H1 (cell line): ENCODE measurements at regions not wholly inside any gene's neighbourhood (a gene's known extent, or its start where the extent isn't known, plus 50 kb on each side); places are given as distances from the start of the nearest gene placed in this dataset.

Source experiments
- CTCF ChIA-PET: fragments of 300-600 bp; sonication (Branson Sonifier 250); formaldehyde crosslinking; loops from one replicate; lab custom pipeline; 2021; ENCODE audit not compliant: partially characterized antibody; lab: Charles Lee
- POLR2A ChIA-PET: fragments of 300-600 bp; sonication (Branson Sonifier 250); formaldehyde crosslinking; loops from one replicate; lab custom pipeline; 2021; ENCODE audit warnings: inconsistent platforms; ENCODE audit not compliant: partially characterized antibody; lab: Charles Lee
- DNase-seq, 2 experiments: peaks; one replicate each; pipeline versions ENCODE4 v3.0.0 to v3.0.0-alpha.2; 2010 to 2022; ENCODE audit warnings: low spot score in 2 of 2, low read depth in 1 of 2, mixed read lengths in 1 of 2
- FAIRE-seq: peaks from 2 replicates; lab custom pipeline; 2011; peaks lifted over from hg19 to GRCh38; lab: Jason Lieb, UNC
- H2AFZ ChIP-seq: 2 replicates; pipeline ENCODE4 v1.8.1; 2012; ENCODE audit warnings: low read length, inconsistent platforms
- H2AK5ac ChIP-seq: 2 replicates; pipeline ENCODE4 v1.6.1; 2013; ENCODE audit warnings: low read depth, low read length
- H2BK120ac ChIP-seq: replicated peaks from 2 replicates; pipeline ENCODE3; 2013; ENCODE audit warnings: low read depth, low read length, inconsistent platforms
- H2BK12ac ChIP-seq: 2 replicates; pipeline ENCODE4 v1.6.1; 2013; ENCODE audit warnings: low read depth, low read length
- H2BK15ac ChIP-seq: 2 replicates; pipeline ENCODE4 v1.6.1; 2013; ENCODE audit warnings: low read length
- H2BK20ac ChIP-seq: 2 replicates; pipeline ENCODE4 v1.6.1; 2013; ENCODE audit warnings: low read length
- H2BK5ac ChIP-seq: 2 replicates; pipeline ENCODE4 v1.6.1; 2013; ENCODE audit warnings: low read depth, low read length
- H3K14ac ChIP-seq: 2 replicates; pipeline ENCODE4 v1.6.1; 2013; ENCODE audit warnings: inconsistent platforms; ENCODE audit not compliant: insufficient read length
- H3K18ac ChIP-seq: 2 replicates; pipeline ENCODE4 v1.6.1; 2013; ENCODE audit warnings: low read length; ENCODE audit errors: extremely low read depth
- H3K23ac ChIP-seq: 2 replicates; pipeline ENCODE4 v1.6.1; 2013; ENCODE audit warnings: inconsistent platforms; ENCODE audit not compliant: insufficient read length
- H3K23me2 ChIP-seq: 2 replicates; pipeline ENCODE4 v1.6.1; 2013; ENCODE audit warnings: low read depth, low read length
- H3K27ac ChIP-seq: 2 replicates; pipeline ENCODE4 v1.6.1; 2011; ENCODE audit warnings: low read depth, low read length, inconsistent platforms
- H3K27me3 ChIP-seq, 4 experiments: replicated peaks in 1 of 4; 1 replicate in 1 of 4; 2 replicates in 3 of 4; pipeline versions ENCODE4 v1.6.1 to v1.8.1; 2011 to 2013; ENCODE audit warnings: low read length in 3 of 4, mild to moderate bottlenecking in 3 of 4, inconsistent platforms in 2 of 4, mixed read lengths in 2 of 4, moderate library complexity in 1 of 4; ENCODE audit not compliant: control insufficient read depth in 3 of 4, insufficient read depth in 3 of 4; ENCODE audit errors: extremely low read depth in 1 of 4
- H3K36me3 ChIP-seq, 4 experiments: 2 replicates each; pipeline versions ENCODE4 v1.6.1 to v1.8.1; 2011 to 2013; ENCODE audit warnings: mild to moderate bottlenecking in 4 of 4, low read length in 3 of 4, moderate library complexity in 2 of 4, control low read depth in 1 of 4, inconsistent platforms in 1 of 4; ENCODE audit not compliant: insufficient read depth in 4 of 4, control insufficient read depth in 2 of 4
- H3K4ac ChIP-seq: replicated peaks from 2 replicates; pipeline ENCODE3; 2013; ENCODE audit warnings: low read length, low read depth, mixed read lengths, inconsistent platforms; ENCODE audit not compliant: insufficient read length
- H3K4me1 ChIP-seq, 4 experiments: replicated peaks in 1 of 4; 1 replicate in 1 of 4; 2 replicates in 3 of 4; pipeline versions ENCODE4 v1.6.1 to v1.8.1; 2011 to 2013; ENCODE audit warnings: low read length in 3 of 4, inconsistent platforms in 2 of 4, mixed read lengths in 1 of 4; ENCODE audit not compliant: insufficient read depth in 4 of 4, control insufficient read depth in 3 of 4
- H3K4me2 ChIP-seq, 2 experiments: 2 replicates each; pipeline versions ENCODE4 v1.6.1 to v1.8.1; 2011 to 2013; ENCODE audit warnings: low read depth in 2 of 2, low read length in 2 of 2, control low read depth in 1 of 2, inconsistent platforms in 1 of 2, mild to moderate bottlenecking in 1 of 2; ENCODE audit not compliant: insufficient read depth in 1 of 2
- H3K4me3 ChIP-seq, 4 experiments: fragments of 200-600, 300-600 bp in 1 of 4; sonication (generic), shearing (Covaris generic), sonication (Bioruptor Twin) in 1 of 4; 2 replicates each; pipeline versions ENCODE4 v1.5.1 to v1.8.1; 2011 to 2016; ENCODE audit warnings: low read length in 4 of 4, low read depth in 3 of 4, control low read depth in 2 of 4, inconsistent platforms in 2 of 4, mild to moderate bottlenecking in 2 of 4, mixed read lengths in 1 of 4, moderate library complexity in 1 of 4; ENCODE audit not compliant: insufficient read depth in 2 of 4; ENCODE audit errors: extremely low read depth in 1 of 4
- H3K56ac ChIP-seq: replicated peaks from 2 replicates; pipeline ENCODE3; 2013; ENCODE audit warnings: low read depth, mild to moderate bottlenecking, mixed read lengths, low read length, inconsistent platforms; ENCODE audit not compliant: insufficient read length
- H3K79me1 ChIP-seq: 2 replicates; pipeline ENCODE4 v1.6.1; 2013; ENCODE audit warnings: low read depth, low read length, control low read depth
- H3K79me2 ChIP-seq, 2 experiments: 2 replicates each; pipeline versions ENCODE4 v1.6.1 to v1.8.1; 2012 to 2013; ENCODE audit warnings: low read length in 2 of 2, mild to moderate bottlenecking in 2 of 2, inconsistent platforms in 1 of 2; ENCODE audit not compliant: insufficient read depth in 2 of 2, control insufficient read depth in 1 of 2
- H3K9ac ChIP-seq, 4 experiments: replicated peaks in 1 of 4; 1 replicate in 1 of 4; 2 replicates in 3 of 4; pipeline versions ENCODE4 v1.6.1 to v1.8.1; 2011 to 2013; ENCODE audit warnings: low read depth in 3 of 4, low read length in 3 of 4, control low read depth in 2 of 4, mild to moderate bottlenecking in 2 of 4, moderate library complexity in 2 of 4, inconsistent platforms in 1 of 4; ENCODE audit errors: extremely low read depth in 1 of 4
- H3K9me3 ChIP-seq, 2 experiments: 2 replicates each; pipeline versions ENCODE4 v1.6.1 to v1.8.1; 2012 to 2013; ENCODE audit warnings: mild to moderate bottlenecking in 2 of 2, moderate library complexity in 2 of 2, control low read depth in 1 of 2, inconsistent platforms in 1 of 2, low read depth in 1 of 2, low read length in 1 of 2, mixed read lengths in 1 of 2; ENCODE audit not compliant: insufficient read depth in 2 of 2
- H4K20me1 ChIP-seq, 2 experiments: replicated peaks in 1 of 2; 2 replicates each; pipeline versions ENCODE3 to v1.8.1; 2011 to 2013; ENCODE audit warnings: inconsistent platforms in 2 of 2, low read length in 2 of 2, mild to moderate bottlenecking in 1 of 2; ENCODE audit not compliant: insufficient read depth in 2 of 2, control insufficient read depth in 1 of 2
- H4K5ac ChIP-seq: 2 replicates; pipeline ENCODE4 v1.6.1; 2013; ENCODE audit warnings: low read length, low read depth, mixed read lengths, inconsistent platforms; ENCODE audit not compliant: insufficient read length
- H4K8ac ChIP-seq: 2 replicates; pipeline ENCODE4 v1.8.0; 2013; ENCODE audit warnings: mild to moderate bottlenecking, moderate library complexity, low read length, inconsistent platforms; ENCODE audit not compliant: insufficient read depth; ENCODE audit errors: extremely low read depth
- H4K91ac ChIP-seq: replicated peaks from 2 replicates; pipeline ENCODE3; 2013; ENCODE audit warnings: low read length, mixed read lengths, inconsistent platforms; ENCODE audit not compliant: insufficient read length
- CREB1 ChIP-seq: IDR thresholded peaks from 2 replicates; pipeline ENCODE4 v1.6.1; 2012; ENCODE audit warnings: inconsistent platforms
- CTBP2 ChIP-seq: IDR thresholded peaks from 2 replicates; pipeline ENCODE4 v1.7.0; 2011; ENCODE audit warnings: borderline replicate concordance, mild to moderate bottlenecking, moderate library complexity, mixed read lengths, low read length; ENCODE audit not compliant: insufficient read depth, insufficient read length
- CTCF ChIP-seq, 3 experiments: IDR thresholded peaks; 1 replicate in 2 of 3; 2 replicates in 1 of 3; pipeline versions ENCODE4 v1.5.1 to v1.6.1; 2011; ENCODE audit warnings: low read length in 3 of 3, mild to moderate bottlenecking in 3 of 3, inconsistent platforms in 2 of 3, low read depth in 1 of 3, moderate library complexity in 1 of 3; ENCODE audit not compliant: insufficient read depth in 1 of 3; ENCODE audit errors: control extremely low read depth in 1 of 3
- JUND ChIP-seq: IDR thresholded peaks from 2 replicates; pipeline ENCODE4 v1.6.1; 2011; ENCODE audit warnings: mild to moderate bottlenecking, improper control_type of control experiment, low read length
- NANOG ChIP-seq: IDR thresholded peaks from 2 replicates; pipeline ENCODE4 v1.6.1; 2011; ENCODE audit warnings: low read length, low read depth, mild to moderate bottlenecking, inconsistent platforms; ENCODE audit not compliant: insufficient read depth, poor library complexity, severe bottlenecking
- RXRA ChIP-seq: IDR thresholded peaks from 2 replicates; pipeline ENCODE4 v1.6.1; 2011; ENCODE audit warnings: low read depth, mild to moderate bottlenecking, low read length, moderate library complexity; ENCODE audit not compliant: insufficient read depth
- SP4 ChIP-seq: IDR thresholded peaks from 2 replicates; pipeline ENCODE4 v1.6.1; 2012; ENCODE audit warnings: low read length, inconsistent platforms
- TEAD4 ChIP-seq: IDR thresholded peaks from 2 replicates; pipeline ENCODE4 v1.6.1; 2012; ENCODE audit warnings: low read depth, low read length, inconsistent platforms, mixed read lengths
- WGBS, 2 experiments: shearing (Covaris generic) in 1 of 2; methylation state at CpG; one replicate each; pipeline versions ENCODE4 v1.1.6 to v1.1.7; 2013 to 2015; ENCODE audit warnings: low lambda C conversion rate in 2 of 2, mixed read lengths in 2 of 2, inconsistent platforms in 1 of 2, low coverage in 1 of 2, missing lambda C conversion rate in 1 of 2; ENCODE audit not compliant: insufficient replicate concordance in 2 of 2, insufficient coverage in 1 of 2, insufficient read length in 1 of 2; ENCODE audit errors: extremely low coverage in 1 of 2, missing lambda C conversion rate in 1 of 2; 5-methylcytosine and 5-hydroxymethylcytosine counted together
- TF ChIP-seq, protein P1 (sequence below): IDR thresholded peaks from 2 replicates; pipeline ENCODE4 v1.6.1; 2012; ENCODE audit warnings: inconsistent platforms

DNA sequence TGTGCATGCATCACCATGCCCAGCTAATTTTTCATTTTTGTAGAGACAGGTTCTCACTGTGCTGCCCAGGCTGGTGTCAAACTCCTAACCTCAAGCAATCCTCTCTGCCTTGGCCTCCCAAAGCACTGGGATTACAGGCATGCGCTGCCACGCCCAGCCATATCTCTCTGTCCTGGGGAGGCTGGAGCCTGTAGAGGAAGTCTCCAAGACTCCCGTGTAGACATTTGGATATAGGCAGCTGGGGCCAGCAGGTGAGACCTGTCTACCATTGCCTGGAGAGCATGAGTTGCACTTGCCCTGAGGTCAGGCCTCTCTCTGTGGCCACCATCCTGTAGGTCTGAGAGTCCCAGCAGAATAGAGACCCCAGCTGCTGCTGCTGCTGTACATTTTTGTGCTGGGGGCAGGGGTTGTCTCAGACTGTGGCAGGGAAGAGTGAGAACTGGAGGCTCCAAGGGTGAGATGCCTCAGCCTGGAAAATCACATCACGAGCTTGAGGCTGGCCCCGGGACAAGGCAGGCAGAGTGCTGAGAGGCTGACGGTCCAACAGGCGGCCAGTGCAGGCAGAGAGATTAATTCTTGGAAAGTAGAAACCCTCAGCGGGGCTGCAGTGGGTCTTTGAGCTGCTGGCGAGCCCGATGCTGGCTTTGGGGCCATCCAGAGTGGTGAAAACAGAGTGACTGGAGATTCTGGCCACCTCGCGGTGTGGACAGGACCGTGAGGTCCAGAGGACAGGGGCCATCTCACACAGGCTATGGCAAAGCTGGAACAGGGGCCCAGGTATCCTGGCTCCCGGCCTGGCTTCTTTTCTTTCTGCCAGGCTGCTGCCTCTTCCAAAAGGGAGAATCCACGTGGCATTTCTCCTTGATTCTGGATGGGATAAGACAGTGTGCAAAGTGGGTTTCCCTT lies 60.9 kb downstream of the TMEM270 start:
- no peak overlapping the region for H3K56ac ChIP-seq
- DNase-seq (peak in 1 of 2 experiments; percentile 44), FAIRE-seq (no peak)
- CTCF ChIA-PET, result interaction anchor here (1.0 to 1.8 kb wide), 5 partner anchors 21 to 82 kb away, joined by 3 to 7 read pairs (median 5); no protein-coding TSS in a partner anchor
- no peak overlapping the region for H3K9ac ChIP-seq
- H2BK5ac ChIP-seq, result no peak overlapping the region
- no peaks in the 10 kb centered on the region for H4K20me1 ChIP-seq
- H3K14ac ChIP-seq, result no peak overlapping the region
- peak overlapping the region; percentile 19; the same call in 1 of the 2 replicates for H3K18ac ChIP-seq
- no peak overlapping the region for H2BK15ac ChIP-seq
- no peak overlapping the region for H2BK12ac ChIP-seq
- H2AFZ ChIP-seq, result no peak overlapping the region
- no peaks in the 10 kb centered on the region for H3K9me3 ChIP-seq
- H4K5ac ChIP-seq, result no peak overlapping the region
- no peak overlapping the region for H3K4me3 ChIP-seq
- H4K91ac ChIP-seq, result no peak overlapping the region
- no peaks in the 10 kb centered on the region for H3K27me3 ChIP-seq
- no peak overlapping the region; the same call in 1 of the 2 replicates for H2BK20ac ChIP-seq
- POLR2A ChIA-PET, result no interaction called here
- no peak overlapping the region for H3K4ac ChIP-seq
- H3K36me3 ChIP-seq, result no peaks in the 10 kb centered on the region
- no peak overlapping the region for H3K4me2 ChIP-seq
- WGBS, 2 experiments, result 89% methylated on average over 15 of the region's 15 CpGs; no CpG with 5 or more reads in 1 of the 2 experiments
- no peak overlapping the region for H2BK120ac ChIP-seq
- H3K23ac ChIP-seq, result no peak overlapping the region
- H3K4me1 ChIP-seq, result peaks cover 3 to 12% (median 11%) of the 10 kb centered on the region in 4 experiments
- peaks cover 5% of the 10 kb centered on the region; the same call in 1 of the 2 replicates for H3K23me2 ChIP-seq
- H3K79me1 ChIP-seq, result no peaks in the 10 kb centered on the region
- H3K27ac ChIP-seq, result no peak overlapping the region
- no peak overlapping the region; the same call in 1 of the 2 replicates for H4K8ac ChIP-seq
- H2AK5ac ChIP-seq, result no peak overlapping the region
- H3K79me2 ChIP-seq, result no peaks in the 10 kb centered on the region
- no peak for TF ChIP-seq CTBP2
- TF ChIP-seq SP4, result no peak
- no peak for TF ChIP-seq JUND
- no peak for TF ChIP-seq TEAD4
- TF ChIP-seq CREB1, result no peak
- no peak for TF ChIP-seq RXRA
- no peak for TF ChIP-seq CTCF (IDR thresholded peaks at IDR 0.05; ENCODE audit: control extremely low read depth in 1 of 3, insufficient read depth in 1 of 3, low read depth in 1 of 3, low read length in 3 of 3)
- no peak for TF ChIP-seq NANOG
- TF ChIP-seq, protein P1, sequence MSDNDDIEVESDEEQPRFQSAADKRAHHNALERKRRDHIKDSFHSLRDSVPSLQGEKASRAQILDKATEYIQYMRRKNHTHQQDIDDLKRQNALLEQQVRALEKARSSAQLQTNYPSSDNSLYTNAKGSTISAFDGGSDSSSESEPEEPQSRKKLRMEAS, result no peak
